Activated naive CD4-positive, alpha-beta T cell treated with anti-CD3 and anti-CD28 coated beads, Interleukin-2, amount 10 ng/mL, durations not matched to agents 7 days and 5 days (primary cell): ENCODE measurements at regions not wholly inside any gene's neighbourhood (a gene's known extent, or its start where the extent isn't known, plus 50 kb on each side); places are given as distances from the start of the nearest gene placed in this dataset.

Source experiments
- CTCF ChIA-PET: fragments of 350-600 bp; sonication (Branson Sonifier 250); formaldehyde crosslinking; loops from one replicate; lab custom pipeline; 2021; ENCODE audit warnings: antibody characterized with exemption; lab: Charles Lee
- DNase-seq: peaks from one replicate; pipeline ENCODE4 v3.0.0-alpha.2; 2020
- H3K27ac Mint-ChIP-seq: one replicate; pipeline ENCODE4 v1.8.0; 2021; ENCODE audit warnings: mild to moderate bottlenecking, moderate library complexity, mixed read lengths
- H3K27me3 Mint-ChIP-seq: one replicate; pipeline ENCODE4 v1.8.0; 2021; ENCODE audit warnings: mild to moderate bottlenecking, mixed read lengths
- H3K36me3 Mint-ChIP-seq: one replicate; pipeline ENCODE4 v1.8.0; 2021; ENCODE audit warnings: mixed read lengths
- H3K4me1 Mint-ChIP-seq: one replicate; pipeline ENCODE4 v1.8.0; 2021; ENCODE audit warnings: mixed read lengths
- H3K4me3 Mint-ChIP-seq: one replicate; pipeline ENCODE4 v1.8.0; 2021; ENCODE audit warnings: mild to moderate bottlenecking, moderate library complexity, mixed read lengths
- H3K9me3 Mint-ChIP-seq: one replicate; pipeline ENCODE4 v1.8.0; 2021; ENCODE audit warnings: mixed read lengths

- H3K36me3 Mint-ChIP-seq = no peaks in the 10 kb centered on the region
- CTCF ChIA-PET = no interaction called here
Observed at GRCh38 chr18:78546281-78546680, 433.3 kb upstream of the SALL3 start.

GRCh38 chr18:78547817-78548216, 431.8 kb upstream of the SALL3 start:
- Mint-ChIP-seq H3K27me3 (no peaks in the 10 kb centered on the region), H3K36me3 (no peaks in the 10 kb centered on the region), H3K4me1 (no peaks in the 10 kb centered on the region), H3K4me3 (no peak overlapping the region), H3K27ac (no peak overlapping the region), H3K9me3 (peaks cover 23% of the 10 kb centered on the region)
- CTCF ChIA-PET = no interaction called here
- no peak for DNase-seq

More at GRCh38 chr18:78546281-78546680, 433.3 kb upstream of the SALL3 start:
- no peak overlapping the region for H3K27ac Mint-ChIP-seq
- H3K4me3 Mint-ChIP-seq = no peak overlapping the region
- no peaks in the 10 kb centered on the region for H3K27me3 Mint-ChIP-seq
- no peak for DNase-seq
- H3K9me3 Mint-ChIP-seq = peaks cover 23% of the 10 kb centered on the region
- no peaks in the 10 kb centered on the region for H3K4me1 Mint-ChIP-seq

GRCh38 chr18:78548261-78549058, 431.2 kb upstream of the SALL3 start:
- Mint-ChIP-seq H3K4me1 (no peaks in the 10 kb centered on the region), H3K9me3 (peaks cover 23% of the 10 kb centered on the region), H3K27me3 (no peaks in the 10 kb centered on the region), H3K4me3 (no peak overlapping the region), H3K36me3 (no peaks in the 10 kb centered on the region), H3K27ac (no peak overlapping the region)
- CTCF ChIA-PET = no interaction called here
- DNase-seq = no peak

GRCh38 chr18:78549971-78550370, 429.6 kb upstream of the SALL3 start:
- DNase-seq = no peak
- Mint-ChIP-seq H3K36me3 (no peaks in the 10 kb centered on the region), H3K9me3 (peaks cover 26% of the 10 kb centered on the region), H3K4me3 (no peak overlapping the region), H3K27me3 (no peaks in the 10 kb centered on the region), H3K4me1 (no peaks in the 10 kb centered on the region), H3K27ac (no peak overlapping the region)
- CTCF ChIA-PET = no interaction called here

GRCh38 chr18:78554944-78555608, 424.5 kb upstream of the SALL3 start:
- no peaks in the 10 kb centered on the region for H3K4me1 Mint-ChIP-seq
- H3K4me3 Mint-ChIP-seq = no peak overlapping the region
- DNase-seq = no peak
- CTCF ChIA-PET = no interaction called here
- no peak overlapping the region for H3K27ac Mint-ChIP-seq
- H3K27me3 Mint-ChIP-seq = no peaks in the 10 kb centered on the region
- no peaks in the 10 kb centered on the region for H3K36me3 Mint-ChIP-seq
- peaks cover 27% of the 10 kb centered on the region for H3K9me3 Mint-ChIP-seq

GRCh38 chr18:78557371-78557770, 422.2 kb upstream of the SALL3 start:
- no peak for DNase-seq
- CTCF ChIA-PET = no interaction called here
- H3K9me3 Mint-ChIP-seq = peaks cover 35% of the 10 kb centered on the region
- no peak overlapping the region for H3K27ac Mint-ChIP-seq
- no peaks in the 10 kb centered on the region for H3K4me1 Mint-ChIP-seq
- no peaks in the 10 kb centered on the region for H3K27me3 Mint-ChIP-seq
- H3K4me3 Mint-ChIP-seq = no peak overlapping the region
- no peaks in the 10 kb centered on the region for H3K36me3 Mint-ChIP-seq

GRCh38 chr18:78558101-78558810, 421.4 kb upstream of the SALL3 start:
- no peak for DNase-seq
- H3K4me1 Mint-ChIP-seq = no peaks in the 10 kb centered on the region
- no peaks in the 10 kb centered on the region for H3K27me3 Mint-ChIP-seq
- no peak overlapping the region for H3K27ac Mint-ChIP-seq
- H3K36me3 Mint-ChIP-seq = no peaks in the 10 kb centered on the region
- peaks cover 35% of the 10 kb centered on the region for H3K9me3 Mint-ChIP-seq
- CTCF ChIA-PET = no interaction called here
- H3K4me3 Mint-ChIP-seq = no peak overlapping the region

- no peak for DNase-seq
- Mint-ChIP-seq H3K27me3 (no peaks in the 10 kb centered on the region), H3K36me3 (no peaks in the 10 kb centered on the region), H3K4me3 (no peak overlapping the region), H3K4me1 (no peaks in the 10 kb centered on the region), H3K27ac (no peak overlapping the region), H3K9me3 (peaks cover 35% of the 10 kb centered on the region)
- CTCF ChIA-PET = no interaction called here
Observed at GRCh38 chr18:78558948-78559347, 420.7 kb upstream of the SALL3 start.

- Mint-ChIP-seq H3K27me3 (no peaks in the 10 kb centered on the region), H3K27ac (no peak overlapping the region), H3K4me1 (no peaks in the 10 kb centered on the region), H3K36me3 (no peaks in the 10 kb centered on the region), H3K4me3 (no peak overlapping the region), H3K9me3 (peaks cover 33% of the 10 kb centered on the region)
- CTCF ChIA-PET = no interaction called here
- DNase-seq = no peak
Observed at GRCh38 chr18:78559584-78559983, 420.0 kb upstream of the SALL3 start.

GRCh38 chr18:78561757-78562510, 417.7 kb upstream of the SALL3 start:
- H3K9me3 Mint-ChIP-seq = peaks cover 29% of the 10 kb centered on the region
- CTCF ChIA-PET = no interaction called here
- no peak overlapping the region for H3K4me3 Mint-ChIP-seq
- H3K36me3 Mint-ChIP-seq = no peaks in the 10 kb centered on the region
- no peak for DNase-seq
- H3K27ac Mint-ChIP-seq = no peak overlapping the region
- no peaks in the 10 kb centered on the region for H3K4me1 Mint-ChIP-seq
- no peaks in the 10 kb centered on the region for H3K27me3 Mint-ChIP-seq

- H3K27me3 Mint-ChIP-seq = no peaks in the 10 kb centered on the region
- CTCF ChIA-PET = no interaction called here
- no peak overlapping the region for H3K27ac Mint-ChIP-seq
- no peaks in the 10 kb centered on the region for H3K4me1 Mint-ChIP-seq
- H3K9me3 Mint-ChIP-seq = peaks cover 29% of the 10 kb centered on the region
- H3K36me3 Mint-ChIP-seq = no peaks in the 10 kb centered on the region
- H3K4me3 Mint-ChIP-seq = no peak overlapping the region
- no peak for DNase-seq
Observed at GRCh38 chr18:78562531-78562961, 417.1 kb upstream of the SALL3 start.

- no peaks in the 10 kb centered on the region for H3K36me3 Mint-ChIP-seq
- H3K4me3 Mint-ChIP-seq = no peak overlapping the region
- H3K27ac Mint-ChIP-seq = no peak overlapping the region
- H3K9me3 Mint-ChIP-seq = peaks cover 29% of the 10 kb centered on the region
- no peaks in the 10 kb centered on the region for H3K4me1 Mint-ChIP-seq
- CTCF ChIA-PET = no interaction called here
- H3K27me3 Mint-ChIP-seq = no peaks in the 10 kb centered on the region
- no peak for DNase-seq
Observed at GRCh38 chr18:78563110-78563509, 416.5 kb upstream of the SALL3 start.

- Mint-ChIP-seq H3K9me3 (peaks cover 32% of the 10 kb centered on the region), H3K4me3 (no peak overlapping the region), H3K4me1 (no peaks in the 10 kb centered on the region), H3K36me3 (no peaks in the 10 kb centered on the region), H3K27ac (no peak overlapping the region), H3K27me3 (no peaks in the 10 kb centered on the region)
- CTCF ChIA-PET = no interaction called here
- no peak for DNase-seq
Observed at GRCh38 chr18:78564030-78564429, 415.6 kb upstream of the SALL3 start.

GRCh38 chr18:78564518-78564917, 415.1 kb upstream of the SALL3 start:
- no peaks in the 10 kb centered on the region for H3K27me3 Mint-ChIP-seq
- DNase-seq = no peak
- CTCF ChIA-PET = no interaction called here
- no peaks in the 10 kb centered on the region for H3K4me1 Mint-ChIP-seq
- peaks cover 30% of the 10 kb centered on the region for H3K9me3 Mint-ChIP-seq
- H3K27ac Mint-ChIP-seq = no peak overlapping the region
- H3K36me3 Mint-ChIP-seq = no peaks in the 10 kb centered on the region
- H3K4me3 Mint-ChIP-seq = no peak overlapping the region
